HG03039 (cell line): ENCODE measurements at regions not wholly inside any gene's neighbourhood (a gene's known extent, or its start where the extent isn't known, plus 50 kb on each side); places are given as distances from the start of the nearest gene placed in this dataset.

Source experiments
- ATAC-seq: cut with Tn5 transposase; IDR thresholded peaks from one replicate; pipeline ENCODE4 v1.9.1; 2021; ENCODE audit warnings: mild to moderate bottlenecking, moderate library complexity; ENCODE audit not compliant: unreplicated experiment

DNA sequence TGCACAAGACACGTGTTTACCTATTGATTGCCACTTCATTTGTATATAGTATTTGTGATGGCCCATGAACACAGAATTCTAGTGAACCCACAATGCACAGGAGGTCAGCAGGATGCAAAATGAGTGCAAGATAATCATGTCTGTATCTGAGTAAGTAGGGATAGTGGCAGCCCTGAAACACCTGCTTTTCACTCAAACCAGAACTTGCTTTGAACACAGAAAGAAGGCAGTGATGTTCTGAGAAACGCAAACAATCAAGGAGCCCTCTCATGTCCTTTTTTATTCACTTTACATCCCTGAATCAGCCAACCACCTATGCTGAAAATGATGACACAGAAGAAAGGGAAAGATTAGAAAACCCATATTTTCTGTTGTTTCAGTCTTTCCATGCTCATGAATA, 170.4 kb upstream of the AVPR1A start:
- no peak for ATAC-seq

DNA sequence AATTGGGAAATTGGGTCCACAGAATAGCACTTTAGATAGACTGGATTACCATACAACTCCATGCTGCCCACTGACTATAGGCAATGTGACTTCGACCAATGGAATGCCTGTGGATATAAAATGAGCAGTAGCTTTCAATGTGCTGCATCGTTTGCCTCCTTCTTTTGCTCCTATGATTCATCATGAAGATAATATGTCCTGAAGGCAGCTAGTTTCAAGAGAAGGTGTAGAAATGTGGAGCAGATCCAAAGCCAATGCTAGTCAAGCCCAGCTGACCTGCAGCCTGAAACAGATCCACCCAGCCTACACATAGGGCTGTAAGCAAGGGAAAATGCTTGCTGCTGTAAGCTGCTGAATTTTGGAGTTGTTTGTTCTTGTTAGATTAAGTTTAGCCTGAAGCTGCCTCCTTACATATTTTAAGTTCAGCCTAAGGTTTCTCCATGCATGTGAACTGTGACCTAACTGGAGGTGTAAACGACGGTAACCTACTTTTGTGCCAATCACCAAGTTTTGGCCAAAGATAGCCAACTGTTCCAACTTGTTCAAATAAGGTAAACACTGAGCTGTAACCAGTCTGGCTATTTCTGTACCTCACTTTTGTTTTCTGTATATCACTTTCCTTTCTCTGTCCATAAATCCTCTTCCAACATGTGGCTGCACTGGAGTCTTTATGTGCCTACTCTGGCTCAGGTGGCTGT, 169.1 kb upstream of the AVPR1A start:
- no peak for ATAC-seq

DNA sequence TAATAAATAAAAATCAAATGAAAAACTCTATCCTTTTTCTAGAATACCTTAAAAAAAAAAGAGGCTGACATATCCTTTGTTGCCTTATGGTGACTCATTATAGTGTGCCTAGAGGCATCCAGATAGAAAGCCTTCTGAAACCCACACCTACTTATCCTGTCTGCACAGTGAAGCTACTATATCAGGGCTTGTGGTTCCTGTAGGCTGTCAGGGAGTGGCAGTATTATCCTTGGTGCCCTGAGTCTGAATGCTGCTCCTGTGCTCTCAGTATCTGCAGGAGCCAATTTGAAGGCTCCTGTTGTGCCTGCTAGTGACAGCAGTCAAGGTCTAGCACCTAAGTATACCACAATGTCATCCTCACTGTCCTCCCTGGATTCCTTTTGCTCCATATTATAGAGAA, 168.4 kb upstream of the AVPR1A start:
- ATAC-seq: no peak

DNA sequence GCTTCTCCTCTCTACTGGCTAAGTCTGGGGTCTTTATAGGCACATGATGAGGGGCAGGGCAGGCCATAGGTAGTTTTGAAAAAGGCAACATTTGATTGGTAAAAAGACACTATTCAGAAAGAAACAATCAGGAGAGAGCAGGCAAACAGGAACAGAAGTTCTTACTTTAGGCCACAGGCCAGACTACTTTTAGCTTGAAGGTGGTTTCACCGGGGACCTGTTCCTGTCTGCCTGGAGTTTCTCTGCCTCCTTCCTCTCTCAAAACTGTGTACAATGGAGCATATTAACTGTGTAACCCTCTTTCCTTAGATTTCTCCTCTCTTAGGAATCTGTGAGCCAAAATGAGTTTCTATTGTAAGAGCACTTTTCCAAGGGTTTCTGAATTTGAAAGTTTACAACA, 167.9 kb upstream of the AVPR1A start:
- no peak for ATAC-seq

DNA sequence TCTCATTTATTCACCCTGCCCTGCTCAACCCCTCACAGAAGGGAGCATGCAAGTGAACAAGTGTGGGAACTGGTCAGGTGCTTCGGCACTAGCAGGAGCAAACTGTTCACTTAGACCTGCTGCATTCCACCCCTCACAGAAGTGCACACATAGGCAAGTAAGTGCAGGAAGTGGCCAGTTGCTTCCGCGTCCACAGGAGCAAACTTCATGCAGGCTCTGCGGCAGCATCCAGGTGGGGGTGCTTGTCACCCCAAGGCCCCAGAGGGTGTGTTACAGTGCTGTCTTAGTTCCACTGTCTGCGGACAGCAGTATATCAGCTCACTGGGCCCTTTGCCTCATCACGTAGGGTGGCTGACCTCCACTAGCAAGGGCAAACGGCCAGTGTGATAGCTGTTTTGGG, 167.3 kb upstream of the AVPR1A start:
- ATAC-seq: no peak

- no peak for ATAC-seq
Observed at GRCh38 chr12:63317880-63318279, 166.9 kb upstream of the AVPR1A start.

- no peak for ATAC-seq
Observed at GRCh38 chr12:63317286-63317846, 166.4 kb upstream of the AVPR1A start.

- ATAC-seq: no peak
Observed at GRCh38 chr12:63313139-63313538, 162.1 kb upstream of the AVPR1A start.

DNA sequence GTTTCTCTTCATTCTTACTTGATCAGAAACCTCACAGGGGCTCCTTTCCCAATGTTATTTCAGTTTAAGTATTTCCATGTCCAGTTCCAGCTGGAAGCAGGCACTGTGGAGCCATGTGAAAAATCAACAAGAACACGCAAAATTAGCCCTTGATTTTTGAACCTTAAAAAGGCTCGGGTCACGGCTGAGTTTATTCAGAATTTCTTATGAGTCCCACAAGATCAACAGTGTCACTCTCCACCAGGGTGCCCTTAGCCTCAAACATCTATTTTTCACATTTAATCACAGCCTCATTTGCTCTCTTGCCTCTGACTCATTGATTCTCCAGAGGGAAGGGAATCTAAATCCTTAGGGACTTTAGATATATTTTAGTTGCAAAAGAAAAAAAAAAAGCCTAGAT, 157.7 kb upstream of the AVPR1A start:
- no peak for ATAC-seq

GRCh38 chr12:63307849-63308248, 156.8 kb upstream of the AVPR1A start:
- no peak for ATAC-seq

DNA sequence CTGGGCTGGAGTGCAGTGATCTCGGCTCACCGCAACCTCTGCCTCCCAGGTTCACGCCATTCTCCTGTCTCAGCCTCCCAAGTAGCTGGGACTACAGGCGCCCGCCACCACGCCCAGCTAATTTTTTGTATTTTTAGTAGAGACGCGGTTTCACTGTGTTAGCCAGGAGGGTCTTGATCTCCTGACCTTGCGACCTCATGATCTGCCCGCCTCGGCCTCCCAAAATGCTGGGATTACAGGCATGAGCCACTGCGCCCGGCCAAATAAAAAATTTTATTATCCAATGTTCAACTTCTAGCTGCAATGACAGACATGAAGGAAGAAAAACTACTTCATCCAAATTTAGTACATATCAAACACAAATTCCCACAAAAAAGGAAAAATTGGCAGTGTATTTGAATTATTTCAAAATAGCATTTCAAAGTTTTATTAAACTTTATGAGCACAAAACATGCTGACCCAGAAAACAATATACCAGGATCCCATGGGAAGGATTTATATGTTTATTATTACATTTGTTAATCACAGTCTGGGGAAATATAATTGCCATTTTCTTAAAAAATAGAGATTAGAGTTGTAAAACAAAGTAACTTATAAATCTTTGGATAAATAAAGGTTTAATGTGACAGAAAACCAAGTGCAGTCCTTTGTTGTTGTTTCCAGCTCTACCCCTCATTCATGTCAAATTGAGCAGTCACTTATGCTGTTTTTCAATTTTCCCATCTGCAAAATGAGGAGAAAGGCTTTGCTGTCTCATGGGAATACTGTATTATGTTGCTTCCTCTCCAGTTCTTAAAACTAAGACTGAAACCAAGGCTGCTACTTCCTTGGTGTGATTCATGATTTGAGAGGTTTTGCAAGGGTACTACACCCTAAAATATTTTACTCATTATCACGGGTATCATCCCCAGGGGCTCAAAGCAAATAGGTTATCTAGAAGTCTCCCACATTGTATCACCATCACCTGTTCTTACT, 155.2 kb upstream of the AVPR1A start:
- no peak for ATAC-seq

GRCh38 chr12:63304887-63305316, 153.9 kb upstream of the AVPR1A start:
- ATAC-seq: no peak

DNA sequence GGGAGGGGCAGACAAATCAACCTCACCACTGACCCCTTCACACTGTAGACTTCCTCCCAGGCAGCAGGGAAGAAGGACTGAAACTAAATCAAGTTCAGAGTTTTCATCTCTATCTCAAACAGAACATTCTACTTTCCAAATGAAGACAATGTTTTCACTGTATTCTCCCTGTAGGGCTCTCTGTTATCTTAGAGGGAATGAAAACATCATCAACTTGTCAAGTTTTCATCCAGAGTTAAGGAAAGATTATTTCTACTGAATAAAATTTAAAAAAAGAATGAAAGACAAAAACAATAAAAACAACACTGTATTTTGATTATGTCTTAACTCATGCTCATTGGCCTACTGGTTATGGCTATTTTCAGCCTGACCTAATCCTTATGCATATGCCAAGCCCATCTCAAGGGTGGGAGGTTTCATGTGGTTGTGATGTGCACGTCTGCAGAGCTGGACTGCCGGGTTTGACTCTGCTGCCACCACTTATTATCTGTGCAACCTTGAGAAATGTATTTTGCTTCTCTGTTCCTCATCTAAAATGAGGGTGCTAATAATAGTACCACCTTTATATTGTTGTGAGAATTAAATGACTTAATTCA, 152.0 kb upstream of the AVPR1A start:
- no peak for ATAC-seq

- no peak for ATAC-seq
Observed at GRCh38 chr12:63302269-63302940, 151.4 kb upstream of the AVPR1A start.

DNA sequence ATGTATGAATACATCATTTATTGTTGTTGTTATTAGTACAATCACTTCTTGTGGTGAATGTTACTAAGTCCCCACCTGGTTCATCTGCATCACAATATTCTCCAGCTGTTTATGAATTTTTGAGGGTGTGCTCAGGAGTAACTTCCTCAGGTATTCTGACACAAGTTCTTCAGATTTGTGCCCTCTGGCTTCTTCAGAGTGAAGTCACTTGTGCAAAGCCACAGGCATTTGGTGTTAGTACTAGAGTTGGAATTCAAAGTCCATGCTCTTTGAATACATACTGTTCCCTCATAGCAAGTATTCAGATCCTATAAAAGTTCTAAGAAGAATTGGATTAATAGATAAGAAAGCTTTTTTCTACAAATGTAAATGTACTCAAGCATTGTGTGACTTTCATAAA, 150.3 kb upstream of the AVPR1A start:
- ATAC-seq: no peak

DNA sequence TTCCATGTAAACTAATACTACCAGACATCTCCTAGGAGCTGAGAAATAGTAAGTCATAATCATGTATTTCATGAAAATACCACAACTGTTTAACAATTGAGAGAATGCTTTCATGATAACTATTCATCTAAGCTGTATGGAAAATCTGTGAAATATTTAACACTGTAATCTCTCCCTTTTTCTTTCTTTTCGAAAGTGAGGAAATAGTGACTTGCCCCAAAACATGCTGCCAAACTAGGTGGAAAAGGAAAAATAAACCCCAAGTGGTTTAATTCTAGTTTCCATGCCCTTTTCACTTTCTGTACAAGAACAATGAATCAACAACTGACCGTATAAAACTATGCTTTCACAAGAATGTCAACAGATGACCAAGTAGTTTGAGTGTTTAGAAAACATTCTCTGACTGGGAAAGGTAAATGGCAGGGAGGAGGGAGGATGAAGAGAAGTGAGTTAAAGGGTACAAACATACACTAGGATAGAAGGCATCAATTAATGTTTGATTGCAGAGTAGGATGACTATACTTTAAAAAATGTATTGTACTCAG, 147.5 kb upstream of the AVPR1A start:
- no peak for ATAC-seq

DNA sequence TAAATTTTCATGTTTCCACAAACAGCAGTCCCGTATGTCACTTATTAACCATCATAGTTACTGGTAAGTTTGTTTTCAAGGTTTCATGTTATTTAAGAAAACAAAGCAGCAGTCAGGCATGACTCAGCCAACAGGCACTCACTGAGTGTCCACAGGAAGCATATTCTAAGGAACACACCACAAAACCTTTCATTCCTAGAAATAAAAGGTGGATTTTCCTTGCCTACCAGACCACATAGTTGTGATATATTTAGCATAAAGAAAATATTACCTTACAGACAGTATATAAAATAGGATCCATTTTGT, 143.3 kb upstream of the AVPR1A start:
- ATAC-seq: no peak

GRCh38 chr12:63292471-63293221, 141.6 kb upstream of the AVPR1A start:
- ATAC-seq: no peak

DNA sequence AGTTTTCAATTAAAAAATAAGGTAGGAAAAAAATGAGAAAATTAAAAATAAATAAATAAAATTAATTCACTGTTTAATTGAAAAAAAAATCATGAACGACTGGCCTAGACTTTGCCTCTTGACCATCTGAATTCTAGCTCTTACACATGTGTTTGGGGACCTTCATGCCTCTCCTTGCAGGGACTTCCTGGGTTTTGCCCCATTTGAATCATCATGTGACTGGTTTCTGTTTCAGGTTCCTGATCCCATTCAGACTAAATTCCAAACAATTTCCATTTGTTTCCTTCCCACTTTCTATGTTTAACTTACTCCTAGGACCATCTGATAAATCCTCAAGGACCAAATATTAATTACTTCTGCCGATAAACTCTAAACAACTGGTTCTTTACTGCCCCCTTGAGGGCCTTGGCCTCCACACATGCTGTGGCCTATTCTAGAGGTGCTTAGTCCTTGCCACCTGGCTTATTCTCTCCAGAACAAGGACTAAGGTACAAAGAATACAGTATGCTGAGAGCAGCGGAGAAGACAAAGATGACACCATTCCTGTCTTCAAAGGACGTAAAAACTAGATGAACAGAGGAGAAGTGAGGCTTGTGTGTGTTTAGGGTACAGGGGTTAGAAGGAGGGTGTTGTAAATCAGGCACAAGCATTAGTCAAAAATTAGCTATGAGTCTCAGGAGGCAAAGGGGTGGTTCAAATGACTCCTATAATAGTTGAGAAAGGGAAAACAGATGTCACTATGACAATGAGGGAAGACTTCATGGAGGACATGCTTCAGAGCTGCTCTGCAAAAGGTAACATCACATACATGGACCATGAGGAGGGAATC, 125.8 kb upstream of the AVPR1A start:
- peak; percentile 92 for ATAC-seq
